HepG2 (cell line): ENCODE measurements at regions not wholly inside any gene's neighbourhood (a gene's known extent, or its start where the extent isn't known, plus 50 kb on each side); places are given as distances from the start of the nearest gene placed in this dataset.

Experiments used
- ATAC-seq: fragments of 200-7000 bp; cut with Tn5 transposase; 3 replicates; pipeline ENCODE4 v1.9.1; 2020; ENCODE audit warnings: mild to moderate bottlenecking, moderate library complexity
- BruUV-seq: library from RNA; stranded (reverse); fragments of 400-500 nt; replicated peaks from 2 replicates; lab custom pipeline; 2021; lab: Mats Ljungman, UMichigan
- CTCF ChIA-PET: fragments of 300-600 bp; formaldehyde crosslinking; extraction: SDS; loops from one replicate; lab custom pipeline; 2021; ENCODE audit warnings: low total read pairs, inconsistent platforms, low intra/inter-chr PET ratio; lab: Yijun Ruan, JAX
- POLR2A ChIA-PET: fragments of 350-600 bp; sonication (Branson Sonifier 250); formaldehyde crosslinking; loops from one replicate; lab custom pipeline; 2020; ENCODE audit warnings: antibody characterized with exemption, inconsistent platforms; lab: Yijun Ruan, JAX
- DNase-seq: peaks from one replicate; pipeline ENCODE4 v3.0.0-alpha.2; 2015; ENCODE audit warnings: low spot score
- FAIRE-seq: peaks from 3 replicates; lab custom pipeline; 2011; peaks lifted over from hg19 to GRCh38; lab: Jason Lieb, UNC
- H2AFZ ChIP-seq: one replicate; pipeline ENCODE4 v1.6.1; 2011; ENCODE audit warnings: low read length, inconsistent platforms
- H3K27ac ChIP-seq: fragments of 300-600 bp; 3 replicates; pipeline ENCODE4 v1.8.0; 2011; ENCODE audit warnings: mixed run types, mild to moderate bottlenecking, mixed read lengths, low read length, inconsistent platforms; ENCODE audit not compliant: insufficient read depth; ENCODE audit errors: extremely low read length
- H3K27me3 ChIP-seq, 2 experiments: fragments of 200-600 bp in 1 of 2; 2 replicates in 1 of 2; 3 replicates in 1 of 2; pipeline versions ENCODE4 v1.6.0 to v1.8.0; 2011; ENCODE audit warnings: low read length in 2 of 2, mild to moderate bottlenecking in 2 of 2, moderate library complexity in 2 of 2, inconsistent platforms in 1 of 2; ENCODE audit not compliant: insufficient read depth in 2 of 2, control insufficient read depth in 1 of 2
- H3K36me3 ChIP-seq, 2 experiments: fragments of 200-600 bp in 1 of 2; replicated peaks in 1 of 2; 2 replicates in 1 of 2; 3 replicates in 1 of 2; pipeline versions ENCODE4 v1.5.1 to v1.8.0; 2011; ENCODE audit warnings: low read length in 2 of 2, inconsistent platforms in 1 of 2; ENCODE audit not compliant: insufficient read depth in 2 of 2, control insufficient read depth in 1 of 2
- H3K4me1 ChIP-seq: 2 replicates; pipeline ENCODE4 v1.5.1; 2012; ENCODE audit warnings: low read length, inconsistent platforms; ENCODE audit not compliant: insufficient read depth
- H3K4me2 ChIP-seq: 2 replicates; pipeline ENCODE4 v1.6.0; 2011; ENCODE audit warnings: low read depth, low read length, inconsistent platforms
- H3K4me3 ChIP-seq, 3 experiments: fragments of 200-600 bp in 1 of 3; sonication (generic), shearing (Covaris generic) in 1 of 3; replicated peaks in 1 of 3; 2 replicates each; pipeline ENCODE4 v1.5.1; 2011 to 2016; ENCODE audit warnings: low read length in 3 of 3, inconsistent platforms in 2 of 3, low read depth in 2 of 3, mild to moderate bottlenecking in 2 of 3, control low read depth in 1 of 3, mixed read lengths in 1 of 3; ENCODE audit not compliant: insufficient read depth in 1 of 3
- H3K79me2 ChIP-seq: one replicate; pipeline ENCODE4 v1.6.1; 2011; ENCODE audit warnings: low read length, inconsistent platforms; ENCODE audit not compliant: insufficient read depth
- H3K9ac ChIP-seq: 2 replicates; pipeline ENCODE4 v1.6.0; 2011; ENCODE audit warnings: mild to moderate bottlenecking, low read depth, low read length, inconsistent platforms; ENCODE audit not compliant: insufficient read depth
- H3K9me3 ChIP-seq: 2 replicates; pipeline ENCODE4 v1.5.1; 2012; ENCODE audit warnings: mild to moderate bottlenecking, low read length
- H4K20me1 ChIP-seq: 2 replicates; pipeline ENCODE4 v1.6.0; 2011; ENCODE audit warnings: inconsistent platforms, mild to moderate bottlenecking, low read length, moderate library complexity; ENCODE audit not compliant: insufficient read depth
- FOXP1 ChIP-seq, 2 experiments: fragments of 450-650 bp in 1 of 2; IDR thresholded peaks; 2 replicates each; pipeline ENCODE4 v1.6.1; 2017 to 2018; ENCODE audit warnings: antibody characterized with exemption in 1 of 2
- HDAC2 ChIP-seq: sonication (generic); formaldehyde crosslinking; IDR thresholded peaks from 2 replicates; pipeline ENCODE4 v1.4.0; 2020; ENCODE audit warnings: missing genetic modification reagents
- KDM4B ChIP-seq: sonication (generic); formaldehyde crosslinking; IDR thresholded peaks from 2 replicates; pipeline ENCODE4 v1.4.0; 2020; ENCODE audit warnings: missing genetic modification reagents
- KMT2A ChIP-seq: sonication (generic); formaldehyde crosslinking; IDR thresholded peaks from 2 replicates; pipeline ENCODE4 v1.4.0; 2020; ENCODE audit warnings: missing genetic modification reagents
- MAF1 ChIP-seq: sonication (generic); formaldehyde crosslinking; IDR thresholded peaks from 2 replicates; pipeline ENCODE4 v1.5.0; 2020; ENCODE audit warnings: missing genetic modification reagents, borderline replicate concordance
- RXRB ChIP-seq: IDR thresholded peaks from 2 replicates; pipeline ENCODE4 v1.6.1; 2016; ENCODE audit warnings: borderline replicate concordance, missing genetic modification reagents, missing compliant biosample characterization
- ZMYM3 ChIP-seq: sonication (generic); formaldehyde crosslinking; IDR thresholded peaks from 2 replicates; pipeline ENCODE4 v1.5.1; 2020; ENCODE audit warnings: mild to moderate bottlenecking, missing genetic modification reagents
- ZNF160 ChIP-seq: sonication (generic); formaldehyde crosslinking; IDR thresholded peaks from 2 replicates; pipeline ENCODE4 v1.8.0; 2022; ENCODE audit warnings: mild to moderate bottlenecking, inconsistent platforms, missing genetic modification reagents
- ZNF205 ChIP-seq: IDR thresholded peaks from 2 replicates; pipeline ENCODE4 v1.6.1; 2018; ENCODE audit warnings: missing biosample characterization, missing genetic modification reagents
- ZNF484 ChIP-seq: sonication (generic); formaldehyde crosslinking; IDR thresholded peaks from 2 replicates; pipeline ENCODE4 v1.5.1; 2020; ENCODE audit warnings: mild to moderate bottlenecking, low read depth, missing genetic modification reagents, borderline replicate concordance
- ZNF614 ChIP-seq: IDR thresholded peaks from 2 replicates; pipeline ENCODE4 v1.6.1; 2018; ENCODE audit warnings: missing biosample characterization, missing genetic modification reagents, inconsistent platforms, borderline replicate concordance
- ZNF788 ChIP-seq: sonication (generic); formaldehyde crosslinking; IDR thresholded peaks from 2 replicates; pipeline ENCODE4 v1.5.0; 2020; ENCODE audit warnings: mild to moderate bottlenecking, missing genetic modification reagents, borderline replicate concordance
- WGBS: methylation state at CpG from one replicate; pipeline ENCODE4 v1.1.6; 2017; ENCODE audit warnings: low lambda C conversion rate; 5-methylcytosine and 5-hydroxymethylcytosine counted together
- in situ Hi-C: cut with HindIII; loops from 2 replicates; pipeline ENCODE4 v1.10.0; 2017; ENCODE audit warnings: low pct_unique_long_range_greater_than_20kb; ENCODE audit not compliant: extremely low pct_ligation_motif_present
- intact Hi-C: fragments of 100-400 bp; cut with micrococcal nuclease; formaldehyde crosslinking; loops from one replicate; pipeline ENCODE4 v1.10.0; 2022; ENCODE audit not compliant: unreplicated experiment
- TF ChIP-seq, protein P1 (sequence below): IDR thresholded peaks from 2 replicates; pipeline ENCODE4 v1.4.0; 2020; ENCODE audit warnings: mild to moderate bottlenecking, missing genetic modification reagents
- TF ChIP-seq, protein P2 (sequence below): sonication (generic); formaldehyde crosslinking; IDR thresholded peaks from 2 replicates; pipeline ENCODE4 v1.8.0; 2022; ENCODE audit warnings: missing genetic modification reagents, mild to moderate bottlenecking, borderline replicate concordance
- TF ChIP-seq, protein P3 (sequence below), 2 experiments: fragments of 450-650 bp in 1 of 2; sonication (generic) in 1 of 2; formaldehyde crosslinking; IDR thresholded peaks; 2 replicates each; pipeline versions ENCODE4 v1.5.0 to v1.8.0; 2020 to 2022; ENCODE audit warnings: mild to moderate bottlenecking in 1 of 2, missing genetic modification reagents in 1 of 2

DNA sequence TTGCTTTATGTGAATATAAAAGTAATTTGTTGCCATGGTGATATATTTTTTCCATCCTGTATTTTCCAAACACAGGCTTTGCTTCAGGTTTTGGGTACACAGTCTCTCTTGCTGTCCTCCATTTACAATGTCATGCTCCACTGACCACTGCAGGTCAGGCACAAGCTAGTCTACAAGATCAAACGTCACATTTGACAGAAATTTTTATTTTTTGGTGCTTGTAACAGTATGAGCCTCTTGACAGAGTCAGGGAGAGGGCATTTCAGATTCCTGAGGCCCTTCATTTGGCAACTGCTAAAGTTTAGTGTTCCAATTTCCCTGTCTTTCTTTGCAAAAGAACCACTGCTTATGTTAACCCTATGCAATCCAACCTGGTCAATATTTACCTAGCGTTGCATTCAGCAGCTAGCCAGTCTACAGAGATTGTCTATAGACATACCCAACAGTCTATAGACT is 175.0 kb downstream of the RFC3 start:
- no peaks in the 10 kb centered on the region for H3K9me3 ChIP-seq
- ATAC-seq (peak; percentile 97), FAIRE-seq (peak; percentile 48), DNase-seq (peak; percentile 72)
- ChIA-PET POLR2A (interaction anchor here (1.1 to 1.9 kb wide), 4 partner anchors 17 to 24 kb away, joined by 3 to 6 read pairs (median 4); no protein-coding TSS in a partner anchor), CTCF (no interaction called here)
- peaks cover 19% of the 10 kb centered on the region for H3K4me1 ChIP-seq
- H3K27ac ChIP-seq = peak overlapping the region; percentile 57
- intact Hi-C loops = no loop called here
- no peaks in the 10 kb centered on the region for H3K36me3 ChIP-seq
- in situ Hi-C loops = no loop called here
- no peaks in the 10 kb centered on the region for H4K20me1 ChIP-seq
- BruUV-seq = no TSS peak
- no peaks in the 10 kb centered on the region for H3K27me3 ChIP-seq
- peak overlapping the region; percentile 37 for H3K4me2 ChIP-seq
- no peak overlapping the region for H3K4me3 ChIP-seq
- H3K9ac ChIP-seq = no peak overlapping the region
- no peaks in the 10 kb centered on the region for H3K79me2 ChIP-seq
- H2AFZ ChIP-seq = no peak overlapping the region
- WGBS = 8% methylated on average over 2 of the region's 2 CpGs
- TF ChIP-seq ZNF788 = no peak
- TF ChIP-seq ZNF205 (CRISPR knock-in tag) = 0 out of 2 replicates have a peak, but pooled peaks have one; percentile 37
- TF ChIP-seq RXRB (CRISPR knock-in tag) = peak; percentile 42; the same call in 1 of the 2 replicates
- no peak for TF ChIP-seq FOXP1 (IDR thresholded peaks at IDR 0.05)
- TF ChIP-seq FOXP1 (CRISPR knock-in tag; IDR thresholded peaks at IDR 0.05) = peak; percentile 80
- TF ChIP-seq MAF1 = no peak
- no peak for TF ChIP-seq KMT2A (CRISPR knock-in tag)
- peak; percentile 52 for TF ChIP-seq HDAC2 (CRISPR knock-in tag)
- TF ChIP-seq, protein P1, sequence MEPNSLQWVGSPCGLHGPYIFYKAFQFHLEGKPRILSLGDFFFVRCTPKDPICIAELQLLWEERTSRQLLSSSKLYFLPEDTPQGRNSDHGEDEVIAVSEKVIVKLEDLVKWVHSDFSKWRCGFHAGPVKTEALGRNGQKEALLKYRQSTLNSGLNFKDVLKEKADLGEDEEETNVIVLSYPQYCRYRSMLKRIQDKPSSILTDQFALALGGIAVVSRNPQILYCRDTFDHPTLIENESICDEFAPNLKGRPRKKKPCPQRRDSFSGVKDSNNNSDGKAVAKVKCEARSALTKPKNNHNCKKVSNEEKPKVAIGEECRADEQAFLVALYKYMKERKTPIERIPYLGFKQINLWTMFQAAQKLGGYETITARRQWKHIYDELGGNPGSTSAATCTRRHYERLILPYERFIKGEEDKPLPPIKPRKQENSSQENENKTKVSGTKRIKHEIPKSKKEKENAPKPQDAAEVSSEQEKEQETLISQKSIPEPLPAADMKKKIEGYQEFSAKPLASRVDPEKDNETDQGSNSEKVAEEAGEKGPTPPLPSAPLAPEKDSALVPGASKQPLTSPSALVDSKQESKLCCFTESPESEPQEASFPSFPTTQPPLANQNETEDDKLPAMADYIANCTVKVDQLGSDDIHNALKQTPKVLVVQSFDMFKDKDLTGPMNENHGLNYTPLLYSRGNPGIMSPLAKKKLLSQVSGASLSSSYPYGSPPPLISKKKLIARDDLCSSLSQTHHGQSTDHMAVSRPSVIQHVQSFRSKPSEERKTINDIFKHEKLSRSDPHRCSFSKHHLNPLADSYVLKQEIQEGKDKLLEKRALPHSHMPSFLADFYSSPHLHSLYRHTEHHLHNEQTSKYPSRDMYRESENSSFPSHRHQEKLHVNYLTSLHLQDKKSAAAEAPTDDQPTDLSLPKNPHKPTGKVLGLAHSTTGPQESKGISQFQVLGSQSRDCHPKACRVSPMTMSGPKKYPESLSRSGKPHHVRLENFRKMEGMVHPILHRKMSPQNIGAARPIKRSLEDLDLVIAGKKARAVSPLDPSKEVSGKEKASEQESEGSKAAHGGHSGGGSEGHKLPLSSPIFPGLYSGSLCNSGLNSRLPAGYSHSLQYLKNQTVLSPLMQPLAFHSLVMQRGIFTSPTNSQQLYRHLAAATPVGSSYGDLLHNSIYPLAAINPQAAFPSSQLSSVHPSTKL = peak; percentile 82
- TF ChIP-seq, protein P2, sequence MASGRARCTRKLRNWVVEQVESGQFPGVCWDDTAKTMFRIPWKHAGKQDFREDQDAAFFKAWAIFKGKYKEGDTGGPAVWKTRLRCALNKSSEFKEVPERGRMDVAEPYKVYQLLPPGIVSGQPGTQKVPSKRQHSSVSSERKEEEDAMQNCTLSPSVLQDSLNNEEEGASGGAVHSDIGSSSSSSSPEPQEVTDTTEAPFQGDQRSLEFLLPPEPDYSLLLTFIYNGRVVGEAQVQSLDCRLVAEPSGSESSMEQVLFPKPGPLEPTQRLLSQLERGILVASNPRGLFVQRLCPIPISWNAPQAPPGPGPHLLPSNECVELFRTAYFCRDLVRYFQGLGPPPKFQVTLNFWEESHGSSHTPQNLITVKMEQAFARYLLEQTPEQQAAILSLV = no peak
- TF ChIP-seq, protein P3, sequence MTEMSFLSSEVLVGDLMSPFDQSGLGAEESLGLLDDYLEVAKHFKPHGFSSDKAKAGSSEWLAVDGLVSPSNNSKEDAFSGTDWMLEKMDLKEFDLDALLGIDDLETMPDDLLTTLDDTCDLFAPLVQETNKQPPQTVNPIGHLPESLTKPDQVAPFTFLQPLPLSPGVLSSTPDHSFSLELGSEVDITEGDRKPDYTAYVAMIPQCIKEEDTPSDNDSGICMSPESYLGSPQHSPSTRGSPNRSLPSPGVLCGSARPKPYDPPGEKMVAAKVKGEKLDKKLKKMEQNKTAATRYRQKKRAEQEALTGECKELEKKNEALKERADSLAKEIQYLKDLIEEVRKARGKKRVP (CRISPR knock-in tag; IDR thresholded peaks at IDR 0.05) = peak in 1 of 2 experiments; percentile 51; a peak in 2 of 4 replicates
- TF ChIP-seq ZNF160 (CRISPR knock-in tag) = no peak
- no peak for TF ChIP-seq ZNF484
- no peak for TF ChIP-seq KDM4B
- 0 out of 2 replicates have a peak, but pooled peaks have one; percentile 25 for TF ChIP-seq ZMYM3
- TF ChIP-seq ZNF614 (CRISPR knock-in tag) = 0 out of 2 replicates have a peak, but pooled peaks have one; percentile 50
